DND-41 (cell line): ENCODE measurements at regions not wholly inside any gene's neighbourhood (a gene's known extent, or its start where the extent isn't known, plus 50 kb on each side); places are given as distances from the start of the nearest gene placed in this dataset.

Experiments used
- ATAC-seq: fragments of 200-7000 bp; cut with Tn5 transposase; 3 replicates; pipeline ENCODE4 v1.9.1; 2021; ENCODE audit warnings: low read depth; ENCODE audit not compliant: insufficient read depth
- DNase-seq: peaks from one replicate; pipeline ENCODE4 v3.0.0-alpha.2; 2020
- H2AFZ ChIP-seq: 2 replicates; pipeline ENCODE4 v1.6.0; 2012; ENCODE audit warnings: low read depth, low read length
- H3K27ac ChIP-seq: 2 replicates; pipeline ENCODE4 v1.5.1; 2012; ENCODE audit warnings: low read length, inconsistent platforms
- H3K27me3 ChIP-seq: fragments of 200-600 bp; sonication (generic); 2 replicates; pipeline ENCODE4 v1.6.0; 2012; ENCODE audit warnings: low read length, mild to moderate bottlenecking, inconsistent platforms; ENCODE audit not compliant: insufficient read depth, poor library complexity
- H3K36me3 ChIP-seq: 2 replicates; pipeline ENCODE4 v1.5.1; 2012; ENCODE audit warnings: low read length, inconsistent platforms; ENCODE audit not compliant: insufficient read depth
- H3K4me1 ChIP-seq: 2 replicates; pipeline ENCODE4 v1.5.1; 2012; ENCODE audit warnings: mild to moderate bottlenecking, low read length; ENCODE audit not compliant: insufficient read depth
- H3K4me2 ChIP-seq: 2 replicates; pipeline ENCODE4 v1.6.0; 2012; ENCODE audit warnings: mild to moderate bottlenecking, moderate library complexity, low read length, inconsistent platforms; ENCODE audit not compliant: insufficient read depth
- H3K4me3 ChIP-seq, 2 experiments: fragments of 200-600 bp in 1 of 2; shearing (Covaris generic) in 1 of 2; 2 replicates each; pipeline ENCODE4 v1.5.1; 2012 to 2016; ENCODE audit warnings: inconsistent platforms in 2 of 2, low read length in 2 of 2, mild to moderate bottlenecking in 2 of 2, low read depth in 1 of 2, moderate library complexity in 1 of 2
- H3K79me2 ChIP-seq: 2 replicates; pipeline ENCODE4 v1.6.0; 2012; ENCODE audit warnings: low read length, inconsistent platforms; ENCODE audit not compliant: insufficient read depth
- H3K9ac ChIP-seq: 2 replicates; pipeline ENCODE4 v1.6.0; 2012; ENCODE audit warnings: low read depth, mild to moderate bottlenecking, inconsistent platforms, low read length, moderate library complexity
- H3K9me3 ChIP-seq: 2 replicates; pipeline ENCODE4 v1.5.1; 2012; ENCODE audit warnings: low read length, moderate library complexity, mild to moderate bottlenecking, inconsistent platforms; ENCODE audit not compliant: insufficient read depth, severe bottlenecking
- H4K20me1 ChIP-seq: 2 replicates; pipeline ENCODE4 v1.6.0; 2012; ENCODE audit warnings: low read length; ENCODE audit not compliant: insufficient read depth
- CTCF ChIP-seq: IDR thresholded peaks from 2 replicates; pipeline ENCODE4 v1.5.1; 2012; ENCODE audit warnings: borderline replicate concordance, low read length, moderate library complexity, mild to moderate bottlenecking; ENCODE audit not compliant: poor library complexity, severe bottlenecking; ENCODE audit errors: extremely low read depth
- EZH2 ChIP-seq: IDR thresholded peaks from 3 replicates; pipeline ENCODE4 v1.6.1; 2012; ENCODE audit warnings: borderline replicate concordance, low read depth, mild to moderate bottlenecking, moderate library complexity, low read length, inconsistent platforms; ENCODE audit not compliant: severe bottlenecking

GRCh38 chr14:44639781-44640385, 132.8 kb upstream of the FSCB start:
- no peak for TF ChIP-seq CTCF
- TF ChIP-seq EZH2, result no peak
- ATAC-seq (no peak), DNase-seq (no peak)

GRCh38 chr14:44634692-44635091, 127.6 kb upstream of the FSCB start:
- H3K27ac ChIP-seq, result no peak overlapping the region
- no peak for DNase-seq
- H3K4me3 ChIP-seq, result no peak overlapping the region
- no peaks in the 10 kb centered on the region for H4K20me1 ChIP-seq
- H2AFZ ChIP-seq, result no peak overlapping the region
- no peak for ATAC-seq
- H3K4me2 ChIP-seq, result no peak overlapping the region
- no peaks in the 10 kb centered on the region for H3K27me3 ChIP-seq
- H3K9me3 ChIP-seq, result no peaks in the 10 kb centered on the region
- no peaks in the 10 kb centered on the region for H3K4me1 ChIP-seq
- H3K9ac ChIP-seq, result no peak overlapping the region
- no peaks in the 10 kb centered on the region for H3K79me2 ChIP-seq
- TF ChIP-seq EZH2 (no peak), CTCF (no peak)
- H3K36me3 ChIP-seq, result no peaks in the 10 kb centered on the region

More at GRCh38 chr14:44639781-44640385, 132.8 kb upstream of the FSCB start:
- no peak overlapping the region for H3K4me2 ChIP-seq
- no peaks in the 10 kb centered on the region for H3K4me1 ChIP-seq
- no peaks in the 10 kb centered on the region for H4K20me1 ChIP-seq
- no peaks in the 10 kb centered on the region for H3K27me3 ChIP-seq
- no peak overlapping the region for H2AFZ ChIP-seq
- no peak overlapping the region for H3K27ac ChIP-seq
- H3K79me2 ChIP-seq, result no peaks in the 10 kb centered on the region
- no peaks in the 10 kb centered on the region for H3K36me3 ChIP-seq
- no peaks in the 10 kb centered on the region for H3K9me3 ChIP-seq
- H3K4me3 ChIP-seq, result no peak overlapping the region
- H3K9ac ChIP-seq, result no peak overlapping the region

- Histone ChIP-seq H4K20me1 (no peaks in the 10 kb centered on the region), H3K4me2 (no peak overlapping the region), H3K9me3 (no peaks in the 10 kb centered on the region), H3K27me3 (no peaks in the 10 kb centered on the region), H3K36me3 (no peaks in the 10 kb centered on the region), H3K4me3 (no peak overlapping the region), H2AFZ (no peak overlapping the region), H3K79me2 (no peaks in the 10 kb centered on the region), H3K9ac (no peak overlapping the region), H3K4me1 (no peaks in the 10 kb centered on the region), H3K27ac (no peak overlapping the region)
- DNase-seq (no peak), ATAC-seq (no peak)
- TF ChIP-seq CTCF, result no peak
- TF ChIP-seq EZH2, result no peak
Measured at GRCh38 chr14:44626423-44626822, 119.3 kb upstream of the FSCB start.
